BJ (cell line): ENCODE measurements at regions not wholly inside any gene's neighbourhood (a gene's known extent, or its start where the extent isn't known, plus 50 kb on each side); places are given as distances from the start of the nearest gene placed in this dataset.

ENCODE experiments used
- CTCF ChIA-PET: fragments of 350-600 bp; formaldehyde crosslinking; extraction: SDS; loops from one replicate; lab custom pipeline; 2021; ENCODE audit warnings: antibody characterized with exemption, inconsistent platforms; lab: Yijun Ruan, JAX
- POLR2A ChIA-PET: fragments of 300-600 bp; sonication (Branson Sonifier 250); formaldehyde crosslinking; extraction: SDS; loops from one replicate; lab custom pipeline; 2021; ENCODE audit warnings: antibody characterized with exemption; lab: Charles Lee
- DNase-seq: peaks from one replicate; pipeline ENCODE4 v3.0.0-alpha.2; 2011; ENCODE audit warnings: low read depth
- H3K27me3 ChIP-seq: 2 replicates; pipeline ENCODE4 v1.6.0; 2011; ENCODE audit warnings: low read length; ENCODE audit not compliant: control insufficient read depth, insufficient read depth
- H3K36me3 ChIP-seq: 2 replicates; pipeline ENCODE4 v1.5.1; 2011; ENCODE audit warnings: low read length; ENCODE audit not compliant: control insufficient read depth, insufficient read depth
- H3K4me3 ChIP-seq: 2 replicates; pipeline ENCODE4 v1.5.1; 2011; ENCODE audit warnings: low read depth, mild to moderate bottlenecking, control low read depth, low read length
- TF ChIP-seq, protein P1 (sequence below): IDR thresholded peaks from 2 replicates; pipeline ENCODE4 v1.5.1; 2011; ENCODE audit warnings: low read depth, mild to moderate bottlenecking, control low read depth, inconsistent platforms, low read length, moderate library complexity; ENCODE audit not compliant: insufficient read depth

DNA sequence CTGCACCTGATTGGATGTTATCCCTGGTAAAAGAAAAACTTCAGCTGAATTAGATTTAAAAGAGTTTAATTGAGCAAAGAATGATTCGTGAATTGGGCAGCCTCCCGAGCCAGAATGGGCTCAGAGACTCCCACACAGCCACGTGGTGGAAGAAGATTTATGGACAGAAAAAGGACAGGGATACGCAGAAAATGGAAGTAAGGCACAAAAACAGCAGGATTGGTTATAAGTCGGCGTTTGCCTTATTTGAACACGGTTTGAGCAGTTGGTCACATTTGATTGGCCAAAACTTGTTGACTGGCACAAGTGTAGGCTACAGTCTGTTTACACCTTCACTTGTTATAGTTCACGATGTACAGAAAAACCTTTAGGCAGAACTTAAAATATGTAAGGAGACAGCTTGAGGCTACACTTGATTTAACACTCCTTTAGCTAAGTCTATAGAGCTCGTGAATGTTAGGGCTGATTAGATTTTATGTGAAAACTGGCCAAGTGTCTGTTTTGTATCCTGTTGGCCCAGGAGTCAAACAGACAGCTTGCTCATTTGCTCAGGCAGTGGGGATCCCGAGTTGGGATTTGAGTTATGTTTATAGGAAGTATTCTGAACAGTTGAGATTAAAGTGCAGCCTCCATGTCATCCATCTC, 119.5 kb upstream of the SHISA6 start:
- H3K36me3 ChIP-seq: no peaks in the 10 kb centered on the region
- TF ChIP-seq, protein P1, sequence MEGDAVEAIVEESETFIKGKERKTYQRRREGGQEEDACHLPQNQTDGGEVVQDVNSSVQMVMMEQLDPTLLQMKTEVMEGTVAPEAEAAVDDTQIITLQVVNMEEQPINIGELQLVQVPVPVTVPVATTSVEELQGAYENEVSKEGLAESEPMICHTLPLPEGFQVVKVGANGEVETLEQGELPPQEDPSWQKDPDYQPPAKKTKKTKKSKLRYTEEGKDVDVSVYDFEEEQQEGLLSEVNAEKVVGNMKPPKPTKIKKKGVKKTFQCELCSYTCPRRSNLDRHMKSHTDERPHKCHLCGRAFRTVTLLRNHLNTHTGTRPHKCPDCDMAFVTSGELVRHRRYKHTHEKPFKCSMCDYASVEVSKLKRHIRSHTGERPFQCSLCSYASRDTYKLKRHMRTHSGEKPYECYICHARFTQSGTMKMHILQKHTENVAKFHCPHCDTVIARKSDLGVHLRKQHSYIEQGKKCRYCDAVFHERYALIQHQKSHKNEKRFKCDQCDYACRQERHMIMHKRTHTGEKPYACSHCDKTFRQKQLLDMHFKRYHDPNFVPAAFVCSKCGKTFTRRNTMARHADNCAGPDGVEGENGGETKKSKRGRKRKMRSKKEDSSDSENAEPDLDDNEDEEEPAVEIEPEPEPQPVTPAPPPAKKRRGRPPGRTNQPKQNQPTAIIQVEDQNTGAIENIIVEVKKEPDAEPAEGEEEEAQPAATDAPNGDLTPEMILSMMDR: no peak
- no peak overlapping the region for H3K4me3 ChIP-seq
- H3K27me3 ChIP-seq: no peaks in the 10 kb centered on the region
- POLR2A ChIA-PET: no interaction called here
- DNase-seq: no peak
- CTCF ChIA-PET: no interaction called here

DNA sequence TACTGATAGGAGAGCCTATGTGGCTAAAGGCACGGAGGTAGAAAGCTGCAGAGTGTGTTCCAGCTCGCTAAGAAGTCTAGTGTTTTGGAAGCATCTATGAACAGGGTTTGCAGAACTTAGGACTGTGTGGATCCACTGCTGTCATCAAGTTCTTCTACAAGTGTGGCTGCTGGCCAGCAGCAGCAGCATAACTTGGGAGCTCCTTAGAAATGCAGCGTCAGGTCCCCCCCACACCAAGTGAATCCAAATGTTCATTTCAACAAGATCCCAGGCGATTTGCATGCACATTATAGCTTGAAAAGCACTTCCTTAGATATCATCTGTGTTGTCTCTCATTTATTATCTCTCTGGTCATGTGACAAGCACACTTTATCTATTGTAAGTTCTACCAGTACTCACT, 131.9 kb upstream of the SHISA6 start:
- TF ChIP-seq, protein P1: no peak
- no peaks in the 10 kb centered on the region for H3K36me3 ChIP-seq
- ChIA-PET CTCF (no interaction called here), POLR2A (no interaction called here)
- no peak overlapping the region for H3K4me3 ChIP-seq
- H3K27me3 ChIP-seq: no peaks in the 10 kb centered on the region
- DNase-seq: no peak

DNA sequence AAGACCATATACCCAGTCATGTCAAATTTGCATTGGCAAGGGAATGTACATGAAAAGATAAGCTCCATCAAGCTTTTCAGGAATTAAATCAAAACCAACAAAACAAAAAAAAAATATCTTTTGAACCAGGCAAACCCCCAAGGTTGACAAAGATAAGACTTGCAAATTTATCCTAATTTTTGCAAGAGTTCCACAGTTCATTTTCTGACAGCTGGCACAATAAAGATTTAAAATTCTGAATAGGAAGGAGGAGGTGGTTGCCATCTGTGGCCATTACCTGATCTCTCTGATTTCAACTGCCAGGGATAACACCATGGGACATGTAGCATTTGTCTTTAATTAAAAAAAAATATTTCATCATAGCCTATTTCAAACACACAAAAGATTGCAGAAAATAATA, 135.9 kb upstream of the SHISA6 start:
- TF ChIP-seq, protein P1: no peak
- H3K36me3 ChIP-seq: no peaks in the 10 kb centered on the region
- H3K4me3 ChIP-seq: no peak overlapping the region
- no peak for DNase-seq
- POLR2A ChIA-PET: no interaction called here
- no peaks in the 10 kb centered on the region for H3K27me3 ChIP-seq
- CTCF ChIA-PET: no interaction called here

DNA sequence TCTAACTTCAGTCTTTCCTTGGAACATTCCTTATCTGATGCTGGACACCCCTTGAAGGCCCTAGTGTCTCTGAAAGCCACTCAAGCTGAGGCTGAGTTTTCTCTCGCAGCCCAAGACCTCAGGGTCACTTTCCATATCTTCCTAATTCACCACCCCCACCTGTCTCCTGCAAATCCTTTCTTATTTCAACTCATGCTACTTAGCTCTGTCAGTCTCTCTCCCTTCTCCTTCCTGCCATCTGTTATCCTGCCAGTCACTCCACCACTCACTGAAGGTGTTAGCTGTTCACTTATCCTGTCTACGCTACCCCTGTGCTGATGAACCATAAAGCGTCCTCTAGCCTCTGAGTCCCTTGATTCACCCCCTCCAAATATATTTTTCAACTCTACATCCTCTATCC, 143.9 kb upstream of the SHISA6 start:
- H3K27me3 ChIP-seq: no peaks in the 10 kb centered on the region
- H3K36me3 ChIP-seq: no peaks in the 10 kb centered on the region
- H3K4me3 ChIP-seq: no peak overlapping the region
- POLR2A ChIA-PET: no interaction called here
- CTCF ChIA-PET: no interaction called here
- no peak for DNase-seq
- TF ChIP-seq, protein P1: no peak

DNA sequence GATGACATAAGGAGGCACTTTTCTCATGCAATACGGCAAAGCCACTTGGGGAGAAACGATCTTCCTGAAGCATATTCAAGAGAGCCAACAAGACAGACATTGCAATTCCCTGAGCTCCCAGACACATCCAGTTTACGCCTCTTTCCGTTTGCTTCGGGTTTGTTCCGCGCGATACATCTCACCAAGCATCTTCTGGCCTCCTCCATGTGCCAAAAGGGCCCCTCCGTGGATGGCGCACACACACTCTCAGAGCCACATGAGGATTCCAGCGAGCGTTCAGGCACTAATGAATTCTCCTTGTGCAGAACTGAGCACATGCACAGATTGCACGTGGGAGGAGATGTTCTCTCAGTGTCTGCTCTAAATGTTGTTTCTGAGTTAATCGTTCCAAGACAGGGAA, 146.7 kb upstream of the SHISA6 start:
- DNase-seq: no peak
- no peaks in the 10 kb centered on the region for H3K36me3 ChIP-seq
- TF ChIP-seq, protein P1: no peak
- CTCF ChIA-PET: interaction anchor here (0.6 kb wide), 1 partner anchor 507 kb away, joined by 3 read pairs; no protein-coding TSS in a partner anchor
- no peaks in the 10 kb centered on the region for H3K27me3 ChIP-seq
- H3K4me3 ChIP-seq: no peak overlapping the region
- POLR2A ChIA-PET: no interaction called here
